C4-2B (cell line): ENCODE measurements at regions not wholly inside any gene's neighbourhood (a gene's known extent, or its start where the extent isn't known, plus 50 kb on each side); places are given as distances from the start of the nearest gene placed in this dataset.

ENCODE experiments used
- CTCF ChIP-seq: fragments of 450-650 bp; conservative IDR thresholded peaks from 2 replicates; pipeline ENCODE4 v1.5.1; 2017; ENCODE audit warnings: mild to moderate bottlenecking
- ZFX ChIP-seq: fragments of 450-650 bp; IDR thresholded peaks from 2 replicates; pipeline ENCODE4 v1.6.1; 2017

GRCh38 chr4:135775909-135776308 lies 1574.3 kb upstream of the PABPC4L start:
- TF ChIP-seq CTCF = no peak
- no peak for TF ChIP-seq ZFX
